Chondrocyte (in vitro differentiated cells): ENCODE measurements at regions not wholly inside any gene's neighbourhood (a gene's known extent, or its start where the extent isn't known, plus 50 kb on each side); places are given as distances from the start of the nearest gene placed in this dataset.

Source experiments
- DNase-seq: peaks from one replicate; pipeline ENCODE4 v3.0.0; 2021; ENCODE audit warnings: mixed read lengths, low spot score
- H3K27ac Mint-ChIP-seq: one replicate; pipeline ENCODE4 v1.8.0; 2021; ENCODE audit warnings: mild to moderate bottlenecking, moderate library complexity, mixed read lengths; ENCODE audit not compliant: unreplicated experiment
- H3K27me3 Mint-ChIP-seq: 2 replicates; pipeline ENCODE4 v1.8.0; 2021; ENCODE audit warnings: low read depth, mixed read lengths
- H3K36me3 Mint-ChIP-seq: 2 replicates; pipeline ENCODE4 v1.8.0; 2021; ENCODE audit warnings: low read depth, mixed read lengths
- H3K4me1 Mint-ChIP-seq: 2 replicates; pipeline ENCODE4 v1.8.0; 2021; ENCODE audit warnings: low read depth, mild to moderate bottlenecking, mixed read lengths
- H3K4me3 Mint-ChIP-seq: one replicate; pipeline ENCODE4 v1.8.0; 2021; ENCODE audit warnings: mild to moderate bottlenecking, moderate library complexity, mixed read lengths; ENCODE audit not compliant: unreplicated experiment
- H3K9me3 Mint-ChIP-seq: 2 replicates; pipeline ENCODE4 v1.8.0; 2021; ENCODE audit warnings: low read depth, mixed read lengths
- CTCF ChIP-seq: fragments of 200-600 bp; sonication (generic); IDR thresholded peaks from 2 replicates; pipeline ENCODE4 v1.5.0; 2021; ENCODE audit warnings: antibody characterized with exemption, mild to moderate bottlenecking, moderate library complexity

DNA sequence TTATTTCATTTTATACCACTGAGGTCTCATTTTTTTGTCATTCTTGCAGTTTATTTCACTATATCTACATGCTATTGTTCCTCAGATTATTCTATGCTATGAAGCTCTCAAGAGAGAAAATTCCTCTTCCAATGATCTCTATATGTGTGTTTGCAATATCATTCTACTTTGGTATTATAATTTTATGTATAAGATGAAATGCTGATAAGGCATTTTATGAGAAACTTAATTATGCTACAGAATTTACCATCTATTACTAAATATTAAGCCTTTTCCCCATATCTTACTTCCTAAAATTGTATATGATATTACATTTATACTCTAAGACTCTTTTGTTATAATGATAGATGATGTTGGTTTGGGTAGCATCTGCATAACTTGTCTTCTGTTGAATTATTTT, 765.5 kb downstream of the KCNJ2 start:
- Mint-ChIP-seq H3K27me3 (no peaks in the 10 kb centered on the region), H3K9me3 (no peaks in the 10 kb centered on the region), H3K4me1 (peaks cover 2% of the 10 kb centered on the region), H3K36me3 (no peaks in the 10 kb centered on the region), H3K27ac (no peak overlapping the region), H3K4me3 (no peak overlapping the region)
- TF ChIP-seq CTCF = no peak
- DNase-seq = no peak

GRCh38 chr17:70936724-70937123, 767.4 kb downstream of the KCNJ2 start:
- Mint-ChIP-seq H3K4me3 (no peak overlapping the region), H3K36me3 (no peaks in the 10 kb centered on the region), H3K4me1 (peaks cover 15% of the 10 kb centered on the region), H3K27ac (no peak overlapping the region), H3K27me3 (no peaks in the 10 kb centered on the region), H3K9me3 (no peaks in the 10 kb centered on the region)
- DNase-seq = no peak
- TF ChIP-seq CTCF = no peak

GRCh38 chr17:70938336-70938735, 769.0 kb downstream of the KCNJ2 start:
- no peak for TF ChIP-seq CTCF
- DNase-seq = no peak
- Mint-ChIP-seq H3K9me3 (no peaks in the 10 kb centered on the region), H3K27ac (no peak overlapping the region), H3K4me1 (peaks cover 18% of the 10 kb centered on the region), H3K36me3 (no peaks in the 10 kb centered on the region), H3K4me3 (no peak overlapping the region), H3K27me3 (no peaks in the 10 kb centered on the region)

- H3K27ac Mint-ChIP-seq = no peak overlapping the region
- peaks cover 16% of the 10 kb centered on the region for H3K4me1 Mint-ChIP-seq
- DNase-seq = no peak
- H3K9me3 Mint-ChIP-seq = peaks cover 11% of the 10 kb centered on the region
- peaks cover 1% of the 10 kb centered on the region for H3K36me3 Mint-ChIP-seq
- no peak overlapping the region for H3K4me3 Mint-ChIP-seq
- TF ChIP-seq CTCF = peak; percentile 27
- no peaks in the 10 kb centered on the region for H3K27me3 Mint-ChIP-seq
These were observed 776.1 kb downstream of the KCNJ2 start for GRCh38 chr17:70945386-70945785.

DNA sequence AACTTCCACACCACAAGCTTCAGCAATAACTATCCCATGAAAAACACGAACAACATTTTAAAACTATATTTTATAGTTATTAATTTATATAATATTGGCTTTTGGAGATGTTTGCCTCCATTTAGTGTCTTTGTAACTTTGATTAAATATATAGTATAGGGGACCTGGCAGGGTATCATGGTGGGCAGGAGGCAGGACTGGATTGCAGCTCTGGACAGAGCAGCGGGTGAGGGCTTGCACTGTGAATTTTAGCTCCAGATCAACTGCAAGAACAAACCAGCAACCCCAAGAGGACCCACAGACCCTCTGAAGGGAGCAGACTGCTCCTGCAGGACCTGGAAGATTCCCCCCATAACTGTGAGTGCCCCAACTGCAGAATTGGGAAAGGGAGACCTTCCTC, 777.9 kb downstream of the KCNJ2 start:
- Mint-ChIP-seq H3K36me3 (peaks cover 3% of the 10 kb centered on the region), H3K9me3 (peaks cover 16% of the 10 kb centered on the region), H3K27me3 (no peaks in the 10 kb centered on the region), H3K27ac (no peak overlapping the region), H3K4me1 (no peaks in the 10 kb centered on the region), H3K4me3 (no peak overlapping the region)
- DNase-seq = no peak
- no peak for TF ChIP-seq CTCF
